ENCODE measurements at regions not wholly inside any gene's neighbourhood (a gene's known extent, or its start where the extent isn't known, plus 50 kb on each side); places are given as distances from the start of the nearest gene placed in this dataset.

DNA sequence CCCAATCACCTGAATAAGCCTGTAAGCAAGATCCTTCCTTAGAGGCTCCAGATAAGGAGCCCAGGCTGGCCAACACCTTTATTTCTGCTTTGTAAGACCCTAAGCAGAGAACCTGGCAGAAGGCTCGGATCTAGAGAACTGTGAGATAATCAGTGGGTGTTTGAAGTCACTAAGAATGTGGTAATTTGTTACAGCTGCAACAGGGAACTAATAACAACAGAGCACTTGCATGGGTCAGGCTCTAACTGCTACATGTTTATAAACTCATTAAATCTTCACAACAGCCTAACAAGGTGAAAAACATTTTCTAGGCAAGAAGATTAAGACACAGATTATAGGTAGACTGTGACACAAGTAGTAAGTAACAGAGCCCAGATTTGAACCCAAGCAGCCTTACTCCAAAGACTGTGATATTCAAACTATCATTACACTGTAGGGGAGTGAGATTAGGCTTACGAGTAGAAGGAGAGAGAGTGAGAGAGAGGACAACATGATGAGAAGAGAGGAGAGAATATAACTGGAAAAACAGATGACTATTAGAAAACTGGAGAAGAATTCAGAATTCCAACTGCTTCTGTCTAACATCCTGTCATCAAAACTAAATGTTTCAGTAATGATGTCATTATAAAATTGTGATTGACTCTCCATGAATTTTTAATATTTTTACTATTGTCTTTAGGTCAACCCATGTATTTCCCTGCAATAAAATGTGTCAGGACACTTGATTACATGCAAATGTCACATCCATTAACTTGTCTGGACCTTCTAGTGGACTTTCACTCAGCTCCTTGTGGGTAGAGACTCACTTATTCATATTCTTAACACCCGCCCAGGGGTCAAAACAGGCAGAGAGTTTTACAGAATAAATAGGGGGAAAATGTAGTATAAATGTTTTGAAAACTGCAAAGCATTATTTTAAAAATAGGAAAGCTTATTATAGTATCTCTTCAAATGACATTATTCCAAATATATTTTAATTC is 290.9 kb upstream of the RGMB start:
- no peak for DNase-seq (ENCODE audit: low read depth)
- no peak overlapping the region for H3K4me3 ChIP-seq (ENCODE audit: low read length)
- TF ChIP-seq, protein P1, sequence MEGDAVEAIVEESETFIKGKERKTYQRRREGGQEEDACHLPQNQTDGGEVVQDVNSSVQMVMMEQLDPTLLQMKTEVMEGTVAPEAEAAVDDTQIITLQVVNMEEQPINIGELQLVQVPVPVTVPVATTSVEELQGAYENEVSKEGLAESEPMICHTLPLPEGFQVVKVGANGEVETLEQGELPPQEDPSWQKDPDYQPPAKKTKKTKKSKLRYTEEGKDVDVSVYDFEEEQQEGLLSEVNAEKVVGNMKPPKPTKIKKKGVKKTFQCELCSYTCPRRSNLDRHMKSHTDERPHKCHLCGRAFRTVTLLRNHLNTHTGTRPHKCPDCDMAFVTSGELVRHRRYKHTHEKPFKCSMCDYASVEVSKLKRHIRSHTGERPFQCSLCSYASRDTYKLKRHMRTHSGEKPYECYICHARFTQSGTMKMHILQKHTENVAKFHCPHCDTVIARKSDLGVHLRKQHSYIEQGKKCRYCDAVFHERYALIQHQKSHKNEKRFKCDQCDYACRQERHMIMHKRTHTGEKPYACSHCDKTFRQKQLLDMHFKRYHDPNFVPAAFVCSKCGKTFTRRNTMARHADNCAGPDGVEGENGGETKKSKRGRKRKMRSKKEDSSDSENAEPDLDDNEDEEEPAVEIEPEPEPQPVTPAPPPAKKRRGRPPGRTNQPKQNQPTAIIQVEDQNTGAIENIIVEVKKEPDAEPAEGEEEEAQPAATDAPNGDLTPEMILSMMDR (conservative IDR thresholded peaks at IDR 0.05; ENCODE audit: low read depth, low read length), result no peak

DNA sequence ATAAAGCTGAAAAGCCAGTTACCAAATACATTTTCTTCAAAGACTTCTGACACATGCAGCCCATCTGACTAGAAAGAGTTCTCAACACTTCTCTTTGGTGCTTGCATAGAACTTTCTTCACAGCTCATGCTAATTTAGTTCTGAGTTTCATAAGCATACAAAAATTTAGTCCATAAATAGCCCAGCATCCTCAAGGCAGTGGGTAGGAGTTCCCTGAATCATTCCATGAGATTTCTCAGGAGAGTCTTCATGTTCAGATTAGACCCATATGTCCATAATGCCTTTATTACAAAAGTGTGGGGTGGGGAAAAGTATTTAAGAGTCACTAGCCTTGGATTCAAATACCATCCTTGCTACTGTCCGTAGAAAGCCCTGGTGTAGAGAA is 290.2 kb upstream of the RGMB start:
- no peak overlapping the region for H3K4me3 ChIP-seq (ENCODE audit: low read length)
- DNase-seq (ENCODE audit: low read depth), result no peak
- TF ChIP-seq, protein P1 (conservative IDR thresholded peaks at IDR 0.05; ENCODE audit: low read depth, low read length), result no peak

DNA sequence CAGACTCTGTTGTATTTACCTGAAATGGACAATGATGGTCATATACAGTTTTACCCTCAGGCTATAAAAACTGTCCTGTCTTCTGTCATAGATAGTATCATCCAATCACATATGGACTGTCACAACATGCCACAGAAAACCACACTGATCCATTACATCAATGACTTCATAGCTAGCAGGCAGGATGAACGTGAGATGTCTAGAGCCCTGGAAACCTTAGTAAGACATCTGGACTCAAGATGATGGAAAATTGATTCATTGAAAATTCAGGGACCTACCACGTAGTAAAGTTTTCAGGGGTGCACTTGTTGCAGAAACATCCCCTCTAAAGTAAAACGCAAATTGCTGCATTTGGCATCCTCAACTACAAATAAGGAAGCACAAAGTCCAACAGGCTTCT is 284.4 kb upstream of the RGMB start:
- H3K4me3 ChIP-seq (ENCODE audit: low read length), result no peak overlapping the region
- TF ChIP-seq, protein P1 (conservative IDR thresholded peaks at IDR 0.05; ENCODE audit: low read depth, low read length), result no peak
- DNase-seq (ENCODE audit: low read depth), result no peak

DNA sequence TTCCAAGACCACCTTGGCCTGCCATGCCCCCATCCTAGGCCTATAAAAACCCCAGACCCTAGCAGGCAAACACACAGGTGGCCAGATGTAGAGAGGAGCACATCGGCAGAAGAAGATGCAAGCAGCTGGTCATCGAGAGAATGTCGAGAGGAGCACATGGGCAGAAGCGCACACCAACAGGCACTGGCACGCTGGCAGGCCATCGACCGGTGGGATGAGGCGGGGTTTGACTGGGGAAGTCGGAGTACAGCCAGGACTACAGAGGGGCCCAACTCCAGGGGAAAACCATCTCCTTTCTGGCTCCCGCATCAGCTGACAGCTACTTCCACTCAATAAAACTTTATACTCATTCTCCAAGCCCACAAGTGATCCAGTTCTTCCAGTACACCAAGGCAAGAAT is 283.1 kb upstream of the RGMB start:
- DNase-seq (ENCODE audit: low read depth), result no peak

DNA sequence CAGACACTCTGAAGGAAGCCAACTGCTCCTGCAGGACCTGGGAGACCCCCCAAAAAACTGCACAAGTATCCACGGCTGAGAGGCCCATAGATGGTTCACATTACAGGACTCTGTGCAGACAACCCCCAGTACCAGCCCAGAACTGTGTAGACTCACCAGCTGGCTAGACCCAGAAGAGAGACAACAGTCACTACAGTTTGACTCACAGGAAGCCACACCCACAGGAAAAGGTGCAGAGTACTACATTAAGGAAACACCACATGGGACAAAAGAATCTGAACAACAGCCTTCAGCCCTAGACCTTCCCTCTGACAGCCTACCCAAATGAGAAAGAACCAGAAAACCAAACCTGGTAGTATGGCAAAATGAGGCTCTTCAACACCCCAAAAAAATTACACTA is 281.2 kb upstream of the RGMB start:
- DNase-seq (ENCODE audit: low read depth), result no peak
- TF ChIP-seq, protein P1 (conservative IDR thresholded peaks at IDR 0.05; ENCODE audit: low read depth, low read length), result no peak
- H3K4me3 ChIP-seq (ENCODE audit: low read length), result no peak overlapping the region

More for the DNA sequence above, 283.1 kb upstream of the RGMB start:
- no peak overlapping the region for H3K4me3 ChIP-seq (ENCODE audit: low read length)
- TF ChIP-seq, protein P1 (conservative IDR thresholded peaks at IDR 0.05; ENCODE audit: low read depth, low read length), result no peak

DNA sequence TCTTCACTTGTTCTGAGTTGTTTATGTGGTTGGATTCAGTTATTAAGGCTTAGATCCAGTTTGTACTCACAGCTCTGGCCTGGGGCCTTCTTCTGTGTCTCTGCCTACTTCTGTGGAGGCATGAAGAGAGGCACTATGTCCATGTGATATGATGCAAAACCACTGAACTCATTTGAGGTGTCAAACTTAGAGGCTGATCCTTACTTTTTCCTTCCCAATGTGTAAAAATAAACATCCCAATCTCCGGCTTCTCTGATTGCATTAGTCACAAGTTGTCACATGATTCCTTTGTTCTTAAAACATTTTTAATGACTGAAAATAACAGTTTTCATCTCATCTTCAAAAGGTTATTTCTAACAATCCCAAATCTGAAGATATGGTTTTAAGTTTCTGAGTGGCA is 276.0 kb upstream of the RGMB start:
- TF ChIP-seq, protein P1 (conservative IDR thresholded peaks at IDR 0.05; ENCODE audit: low read depth, low read length), result no peak
- H3K4me3 ChIP-seq (ENCODE audit: low read length), result no peak overlapping the region
- peak; percentile 21 for DNase-seq (ENCODE audit: low read depth)

DNA sequence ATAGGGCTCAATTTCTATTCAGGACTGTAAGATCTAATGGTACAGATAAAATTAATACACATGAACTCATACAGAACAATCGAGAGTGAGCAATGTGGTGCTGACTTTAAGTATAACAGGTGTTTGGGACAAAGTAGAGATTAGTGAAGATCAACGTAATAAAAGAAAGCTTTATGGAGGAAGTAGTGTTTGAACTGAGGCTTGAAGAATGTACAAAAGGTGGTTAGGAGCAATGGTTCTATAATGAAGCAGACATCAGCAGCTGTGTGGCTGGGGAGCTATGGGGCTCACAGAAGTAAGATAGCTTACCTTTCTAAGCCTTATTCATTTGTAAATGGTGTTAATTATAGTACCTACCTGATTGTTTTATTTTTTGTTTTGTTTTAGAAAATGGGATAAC is 275.4 kb upstream of the RGMB start:
- TF ChIP-seq, protein P1 (conservative IDR thresholded peaks at IDR 0.05; ENCODE audit: low read depth, low read length), result no peak
- no peak overlapping the region for H3K4me3 ChIP-seq (ENCODE audit: low read length)
- no peak for DNase-seq (ENCODE audit: low read depth)

Data from retinal pigment epithelial cell (primary cell).